ENCODE measurements at regions not wholly inside any gene's neighbourhood (a gene's known extent, or its start where the extent isn't known, plus 50 kb on each side); places are given as distances from the start of the nearest gene placed in this dataset.

- H3K4me1 Mint-ChIP-seq (ENCODE audit: low read depth in 2 of 2): no peaks in the 10 kb centered on the region
- H3K36me3 Mint-ChIP-seq (ENCODE audit: insufficient read depth): no peaks in the 10 kb centered on the region
- ATAC-seq (replicated peaks): no peak
- H3K9me3 Mint-ChIP-seq: no peaks in the 10 kb centered on the region
- no peak overlapping the region for H3K27ac Mint-ChIP-seq
- no peak for DNase-seq
- H3K4me3 Mint-ChIP-seq: no peak overlapping the region
- peaks cover 25 to 27% of the 10 kb centered on the region in 2 donors for H3K27me3 Mint-ChIP-seq
These were observed 127.4 kb upstream of the CADM1 start for GRCh38 chr11:115631609-115632008.

DNA sequence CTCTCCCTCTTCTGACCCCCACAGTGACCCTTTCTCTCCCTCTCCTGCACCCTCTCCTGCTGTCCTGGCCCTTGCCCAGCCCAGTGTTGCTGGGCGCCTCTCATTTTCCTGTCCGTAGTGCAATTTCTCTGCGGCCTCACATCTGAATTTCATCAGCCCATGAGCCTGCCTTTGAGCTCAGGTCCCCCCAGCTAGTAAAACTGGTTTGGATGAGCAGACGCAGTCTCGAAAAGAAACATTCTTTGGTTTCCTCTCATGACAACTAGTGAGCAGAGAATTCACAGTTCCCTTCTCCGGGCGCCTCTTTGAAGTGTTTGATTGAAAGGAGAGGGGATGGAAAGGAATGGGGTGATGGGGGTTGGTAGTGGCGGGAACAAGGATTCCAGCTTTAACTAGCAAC, 126.0 kb upstream of the CADM1 start:
- ATAC-seq (replicated peaks): no peak
- Mint-ChIP-seq H3K27me3 (peaks cover 27% of the 10 kb centered on the region in 2 donors), H3K4me3 (no peak overlapping the region), H3K36me3 (ENCODE audit: insufficient read depth) (no peaks in the 10 kb centered on the region), H3K4me1 (ENCODE audit: low read depth in 2 of 2) (no peaks in the 10 kb centered on the region), H3K27ac (no peak overlapping the region), H3K9me3 (no peaks in the 10 kb centered on the region)
- DNase-seq: no peak

DNA sequence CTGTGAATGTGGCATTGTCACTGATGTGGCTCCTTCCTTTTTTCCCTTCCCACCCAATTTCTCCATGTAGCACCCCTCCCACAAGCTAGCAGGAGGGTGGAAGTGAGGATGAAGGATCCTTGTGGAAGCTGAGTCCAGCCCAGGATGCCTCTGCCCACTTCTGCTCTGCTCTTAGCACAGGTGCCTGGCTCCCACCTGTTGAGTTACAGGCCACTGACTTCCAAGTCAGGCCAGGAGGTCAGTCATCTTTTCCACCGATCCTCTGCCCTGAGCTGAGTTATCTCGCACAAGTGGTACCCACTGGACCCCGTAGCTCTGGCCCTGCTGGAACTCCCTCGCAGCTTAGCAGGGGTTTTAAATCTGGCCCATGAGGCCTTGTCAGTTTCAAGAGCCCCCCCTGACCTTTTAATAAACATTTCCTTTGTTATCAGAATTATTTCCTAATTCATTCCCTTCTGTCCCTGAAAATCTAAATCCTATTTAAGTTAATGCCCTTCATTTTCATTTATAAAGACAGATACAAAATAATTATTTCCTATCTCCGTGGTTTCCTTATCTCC, 125.3 kb upstream of the CADM1 start:
- no peaks in the 10 kb centered on the region for H3K9me3 Mint-ChIP-seq
- H3K36me3 Mint-ChIP-seq (ENCODE audit: insufficient read depth): no peaks in the 10 kb centered on the region
- no peak overlapping the region for H3K27ac Mint-ChIP-seq
- ATAC-seq (replicated peaks) (no peak), DNase-seq (no peak)
- no peak overlapping the region for H3K4me3 Mint-ChIP-seq
- peaks cover 27% of the 10 kb centered on the region in 2 donors for H3K27me3 Mint-ChIP-seq
- H3K4me1 Mint-ChIP-seq (ENCODE audit: low read depth in 2 of 2): no peaks in the 10 kb centered on the region

DNA sequence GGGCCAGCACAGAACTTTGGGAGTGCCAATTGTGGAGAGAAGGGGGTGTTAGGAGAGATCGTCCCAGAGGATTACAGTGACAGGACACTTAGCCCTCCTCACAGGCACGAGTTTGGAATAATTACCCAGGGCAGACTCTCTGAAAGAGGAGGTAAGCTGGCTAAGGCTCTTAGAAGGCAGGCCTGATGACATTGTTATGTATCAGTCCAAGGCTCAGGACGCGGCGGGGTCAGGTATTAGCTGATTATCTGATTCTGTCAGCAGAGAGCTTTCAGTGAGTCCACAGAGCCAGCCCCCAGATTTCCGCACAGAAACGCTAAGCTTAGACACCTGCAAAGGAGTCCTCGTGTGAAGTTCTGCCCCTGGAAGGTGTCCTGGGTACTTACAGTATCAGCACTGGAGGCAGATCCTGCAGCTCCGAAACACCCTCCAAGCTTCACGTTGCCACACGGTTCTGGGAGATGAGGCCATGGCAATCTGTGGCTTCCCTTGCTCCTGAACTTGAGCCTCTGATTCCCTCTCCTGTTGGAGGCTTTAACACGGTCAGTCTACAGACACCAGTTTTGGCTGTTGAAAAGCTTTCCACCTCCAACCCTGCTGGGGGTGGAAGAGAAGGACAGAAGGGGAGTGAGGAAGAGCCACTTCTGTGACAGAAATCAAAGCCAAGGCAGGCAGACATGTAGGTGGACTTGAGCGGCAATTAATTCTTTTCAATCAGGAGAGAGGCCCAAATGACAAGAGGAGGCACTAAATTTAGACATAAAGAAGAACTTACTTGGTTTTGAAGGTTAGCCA, 123.6 kb upstream of the CADM1 start:
- no peak for DNase-seq
- Mint-ChIP-seq H3K27ac (no peak overlapping the region), H3K27me3 (peaks cover 29 to 32% of the 10 kb centered on the region in 2 donors), H3K36me3 (ENCODE audit: insufficient read depth) (no peaks in the 10 kb centered on the region), H3K9me3 (no peaks in the 10 kb centered on the region), H3K4me1 (ENCODE audit: low read depth in 2 of 2) (no peaks in the 10 kb centered on the region), H3K4me3 (no peak overlapping the region)
- no peak for ATAC-seq (replicated peaks)

- Mint-ChIP-seq H3K4me1 (ENCODE audit: low read depth in 2 of 2) (no peaks in the 10 kb centered on the region), H3K36me3 (ENCODE audit: insufficient read depth) (no peaks in the 10 kb centered on the region), H3K27ac (no peak overlapping the region), H3K9me3 (no peaks in the 10 kb centered on the region), H3K4me3 (no peak overlapping the region), H3K27me3 (peaks cover 32 to 33% of the 10 kb centered on the region in 2 donors)
- ATAC-seq (replicated peaks): no peak
- no peak for DNase-seq
These were observed 122.9 kb upstream of the CADM1 start for GRCh38 chr11:115627071-115627470.

GRCh38 chr11:115626414-115626813, 122.2 kb upstream of the CADM1 start:
- Mint-ChIP-seq H3K27ac (no peak overlapping the region), H3K4me3 (no peak overlapping the region), H3K36me3 (ENCODE audit: insufficient read depth) (no peaks in the 10 kb centered on the region), H3K4me1 (ENCODE audit: low read depth in 2 of 2) (no peaks in the 10 kb centered on the region), H3K9me3 (no peaks in the 10 kb centered on the region), H3K27me3 (peaks cover 29 to 32% of the 10 kb centered on the region in 2 donors)
- DNase-seq (no peak), ATAC-seq (replicated peaks) (no peak)

DNA sequence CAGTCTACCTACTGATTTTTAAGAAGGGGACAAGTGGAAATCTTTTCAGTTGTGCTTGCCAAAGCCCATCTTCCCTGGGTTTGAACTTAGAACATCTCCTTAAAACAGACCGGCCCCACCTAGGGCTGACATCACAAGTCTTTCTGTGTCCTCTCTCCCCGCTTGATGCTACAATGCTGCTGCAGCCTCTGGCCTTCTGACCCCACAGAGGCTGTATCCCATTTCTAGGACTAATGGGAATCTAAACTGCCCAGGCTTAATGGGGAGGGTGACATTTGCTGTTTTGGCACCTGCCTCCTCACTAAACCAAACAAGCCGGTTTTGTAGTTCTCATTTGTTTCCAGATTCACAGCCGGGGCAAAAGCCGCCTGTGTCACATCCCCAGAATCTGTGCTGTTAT, 121.3 kb upstream of the CADM1 start:
- H3K27ac Mint-ChIP-seq: no peak overlapping the region
- DNase-seq: no peak
- H3K36me3 Mint-ChIP-seq (ENCODE audit: insufficient read depth): no peaks in the 10 kb centered on the region
- H3K4me1 Mint-ChIP-seq (ENCODE audit: low read depth in 2 of 2): no peaks in the 10 kb centered on the region
- ATAC-seq (replicated peaks): no peak
- H3K27me3 Mint-ChIP-seq: peaks cover 23 to 24% of the 10 kb centered on the region in 2 donors
- H3K4me3 Mint-ChIP-seq: no peak overlapping the region
- no peaks in the 10 kb centered on the region for H3K9me3 Mint-ChIP-seq

- Mint-ChIP-seq H3K4me1 (ENCODE audit: low read depth in 2 of 2) (no peaks in the 10 kb centered on the region), H3K4me3 (no peak overlapping the region), H3K27ac (no peak overlapping the region), H3K36me3 (ENCODE audit: insufficient read depth) (no peaks in the 10 kb centered on the region), H3K9me3 (no peaks in the 10 kb centered on the region), H3K27me3 (peaks cover 12 to 13% of the 10 kb centered on the region in 2 donors)
- no peak for ATAC-seq (replicated peaks)
- no peak for DNase-seq
These were observed 119.8 kb upstream of the CADM1 start for GRCh38 chr11:115624065-115624464.

DNA sequence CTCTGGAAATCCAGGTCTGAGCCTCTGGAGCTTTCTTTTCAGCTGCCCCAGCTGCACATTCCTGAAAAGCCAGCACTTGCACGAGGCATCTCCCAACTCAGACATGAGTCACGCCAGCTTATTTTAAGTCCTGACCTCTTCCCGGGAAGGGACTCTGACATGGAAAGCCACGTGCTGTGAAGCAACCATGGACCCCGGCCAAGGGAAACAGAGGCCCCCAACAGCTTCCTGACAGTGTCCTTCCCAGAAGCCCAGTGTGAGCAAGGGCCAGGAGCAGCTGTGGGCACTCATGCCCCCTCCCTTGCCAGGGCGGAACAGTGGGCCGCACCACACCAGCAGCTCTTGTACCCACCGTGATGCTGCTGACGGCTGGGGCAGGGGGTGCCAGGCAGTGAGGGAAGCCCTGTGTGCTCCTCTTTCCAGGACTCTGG, 118.8 kb upstream of the CADM1 start:
- Mint-ChIP-seq H3K27ac (no peak overlapping the region), H3K9me3 (no peaks in the 10 kb centered on the region), H3K27me3 (peaks cover 12 to 13% of the 10 kb centered on the region in 2 donors), H3K36me3 (ENCODE audit: insufficient read depth) (no peaks in the 10 kb centered on the region), H3K4me3 (no peak overlapping the region), H3K4me1 (ENCODE audit: low read depth in 2 of 2) (no peaks in the 10 kb centered on the region)
- ATAC-seq (replicated peaks): no peak
- no peak for DNase-seq

DNA sequence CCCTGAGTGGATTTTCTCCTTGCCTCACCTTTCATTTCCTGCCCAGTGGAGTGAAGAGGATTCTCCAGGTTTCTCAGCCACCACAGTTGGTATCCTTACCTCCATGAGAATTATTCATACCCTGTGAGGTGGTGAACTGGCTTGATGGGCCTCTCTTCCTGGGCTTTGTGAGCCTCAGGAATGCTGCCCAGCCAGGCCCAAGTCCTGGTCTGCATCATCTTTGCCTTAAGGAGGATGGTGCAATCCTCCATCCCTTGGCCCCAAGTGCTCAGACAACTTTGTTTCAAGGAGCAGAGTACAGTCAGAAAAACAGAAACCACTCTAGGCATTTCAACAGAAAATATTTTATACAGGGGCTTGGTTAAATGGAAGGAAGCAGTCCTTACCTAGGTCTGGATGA, 114.2 kb upstream of the CADM1 start:
- H3K36me3 Mint-ChIP-seq (ENCODE audit: insufficient read depth): no peaks in the 10 kb centered on the region

DNA sequence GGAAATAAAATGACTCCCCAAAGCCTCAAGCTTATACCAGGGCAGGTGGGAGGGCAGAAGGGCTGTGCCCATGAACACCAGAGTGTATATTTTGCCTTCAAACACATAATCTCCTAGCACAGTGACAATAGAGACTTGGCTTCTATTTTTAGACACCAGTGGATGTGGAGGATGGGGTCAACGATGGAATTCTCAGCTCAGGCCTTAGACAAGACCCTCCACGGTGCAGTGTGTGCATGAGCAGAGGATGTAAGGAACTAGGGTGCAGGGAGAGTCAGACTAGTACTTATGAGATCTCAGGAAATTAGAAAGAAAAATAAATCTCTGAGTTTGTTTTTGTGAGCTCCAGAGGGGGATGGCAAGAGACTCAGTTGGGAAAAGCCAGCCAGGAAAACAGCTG, 113.6 kb upstream of the CADM1 start:
- Mint-ChIP-seq H3K4me1 (ENCODE audit: low read depth in 2 of 2) (peaks cover 0 to 2% of the 10 kb centered on the region in 2 donors), H3K36me3 (ENCODE audit: insufficient read depth) (no peaks in the 10 kb centered on the region), H3K27me3 (peaks cover 0 to 11% of the 10 kb centered on the region in 2 donors), H3K27ac (no peak overlapping the region), H3K4me3 (no peak overlapping the region), H3K9me3 (no peaks in the 10 kb centered on the region)
- DNase-seq (no peak), ATAC-seq (replicated peaks) (no peak)

More for the DNA sequence above, 114.2 kb upstream of the CADM1 start:
- Mint-ChIP-seq H3K9me3 (no peaks in the 10 kb centered on the region), H3K4me3 (no peak overlapping the region), H3K27ac (no peak overlapping the region), H3K27me3 (peaks cover 0 to 12% of the 10 kb centered on the region in 2 donors), H3K4me1 (ENCODE audit: low read depth in 2 of 2) (peaks cover 0 to 2% of the 10 kb centered on the region in 2 donors)
- DNase-seq (no peak), ATAC-seq (replicated peaks) (no peak)

- Mint-ChIP-seq H3K4me3 (no peak overlapping the region), H3K4me1 (ENCODE audit: low read depth in 2 of 2) (peaks cover 0 to 2% of the 10 kb centered on the region in 2 donors), H3K27me3 (peaks cover 1 to 10% of the 10 kb centered on the region in 2 donors), H3K27ac (no peak overlapping the region), H3K9me3 (no peaks in the 10 kb centered on the region), H3K36me3 (ENCODE audit: insufficient read depth) (no peaks in the 10 kb centered on the region)
- no peak for ATAC-seq (replicated peaks)
- DNase-seq: no peak
These were observed 112.8 kb upstream of the CADM1 start for GRCh38 chr11:115616971-115617370.

GRCh38 chr11:115613986-115614632, 109.9 kb upstream of the CADM1 start:
- H3K9me3 Mint-ChIP-seq: peaks cover 0 to 4% of the 10 kb centered on the region in 2 donors
- no peak overlapping the region for H3K4me3 Mint-ChIP-seq
- peaks cover 8 to 9% of the 10 kb centered on the region in 2 donors for H3K27me3 Mint-ChIP-seq
- H3K4me1 Mint-ChIP-seq (ENCODE audit: low read depth in 2 of 2): peaks cover 0 to 2% of the 10 kb centered on the region in 2 donors
- no peaks in the 10 kb centered on the region for H3K36me3 Mint-ChIP-seq (ENCODE audit: insufficient read depth)
- no peak for DNase-seq
- no peak overlapping the region for H3K27ac Mint-ChIP-seq
- ATAC-seq (replicated peaks): no peak

- H3K4me1 Mint-ChIP-seq (ENCODE audit: low read depth in 2 of 2): peaks cover 0 to 2% of the 10 kb centered on the region in 2 donors
- H3K27ac Mint-ChIP-seq: no peak overlapping the region
- DNase-seq (no peak), ATAC-seq (replicated peaks) (no peak)
- H3K27me3 Mint-ChIP-seq: peaks cover 9 to 11% of the 10 kb centered on the region in 2 donors
- no peaks in the 10 kb centered on the region for H3K36me3 Mint-ChIP-seq (ENCODE audit: insufficient read depth)
- H3K4me3 Mint-ChIP-seq: no peak overlapping the region
- H3K9me3 Mint-ChIP-seq: peaks cover 0 to 4% of the 10 kb centered on the region in 2 donors
These were observed 108.8 kb upstream of the CADM1 start for GRCh38 chr11:115613004-115613403.

All from effector memory CD8-positive, alpha-beta T cell (primary cell).